Right renal cortex interstitium (tissue), 3 donors: ENCODE measurements at regions not wholly inside any gene's neighbourhood (a gene's known extent, or its start where the extent isn't known, plus 50 kb on each side); places are given as distances from the start of the nearest gene placed in this dataset.

ENCODE experiments used
- DNase-seq, 3 donors: peaks; one replicate each; pipeline ENCODE4 v3.0.0-alpha.2; 2013; ENCODE audit warnings: low read depth in 3 of 3, low spot score in 2 of 3

GRCh38 chr7:81534446-81534845, 235.4 kb downstream of the HGF start:
- DNase-seq: no peak

- DNase-seq: no peak
Measured at GRCh38 chr7:81533931-81534330, 235.9 kb downstream of the HGF start.

- no peak for DNase-seq
Measured at GRCh38 chr7:81533426-81533825, 236.4 kb downstream of the HGF start.

- DNase-seq: no peak
Measured at GRCh38 chr7:81529785-81530184, 240.1 kb downstream of the HGF start.

- DNase-seq: no peak
Measured at GRCh38 chr7:81527651-81528050, 242.2 kb downstream of the HGF start.

- DNase-seq: no peak
Measured at GRCh38 chr7:81526971-81527370, 242.9 kb downstream of the HGF start.

DNA sequence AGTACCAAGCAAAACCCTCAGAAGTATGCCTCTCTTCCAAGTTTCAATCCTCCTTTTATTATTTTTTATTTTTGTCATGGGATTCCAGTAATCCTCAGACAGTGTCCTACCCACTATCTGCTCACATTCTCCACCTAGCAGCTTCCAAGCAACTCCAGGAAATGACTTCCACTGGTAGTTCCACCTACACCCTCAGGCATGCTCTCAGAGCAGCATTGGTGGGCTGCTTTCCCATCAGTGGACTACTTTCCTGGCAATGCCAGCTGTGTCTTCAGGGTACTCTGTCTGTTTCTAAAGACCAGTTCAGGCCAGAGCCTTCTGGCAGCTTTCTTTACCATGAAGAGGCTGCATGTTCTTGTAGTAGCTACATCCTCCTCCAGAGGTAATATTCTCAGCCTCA, 244.0 kb downstream of the HGF start:
- DNase-seq: no peak

GRCh38 chr7:81519886-81520285, 250.0 kb downstream of the HGF start:
- no peak for DNase-seq

DNA sequence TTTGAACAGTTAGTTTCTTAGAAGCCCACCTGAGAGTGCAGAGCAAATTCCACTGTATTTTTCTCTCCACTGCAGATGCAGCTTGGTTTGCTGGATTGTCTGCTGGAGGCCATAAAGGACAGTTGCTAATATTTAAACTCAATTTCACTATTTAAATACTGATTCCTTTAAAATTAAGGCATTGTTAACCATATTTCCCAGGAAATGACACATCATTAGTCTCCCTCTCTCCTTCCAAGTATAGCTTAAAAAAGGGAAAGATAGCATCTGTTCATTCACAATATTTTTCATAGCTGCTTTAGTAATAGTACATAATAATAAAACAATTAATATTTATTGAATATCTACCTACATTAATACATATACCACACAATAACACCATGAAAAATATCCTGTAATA, 252.9 kb downstream of the HGF start:
- no peak for DNase-seq

GRCh38 chr7:81515009-81515408, 254.8 kb downstream of the HGF start:
- DNase-seq: no peak

GRCh38 chr7:81514546-81514945, 255.3 kb downstream of the HGF start:
- DNase-seq: no peak

GRCh38 chr7:81510122-81510521, 259.7 kb downstream of the HGF start:
- DNase-seq: no peak

DNA sequence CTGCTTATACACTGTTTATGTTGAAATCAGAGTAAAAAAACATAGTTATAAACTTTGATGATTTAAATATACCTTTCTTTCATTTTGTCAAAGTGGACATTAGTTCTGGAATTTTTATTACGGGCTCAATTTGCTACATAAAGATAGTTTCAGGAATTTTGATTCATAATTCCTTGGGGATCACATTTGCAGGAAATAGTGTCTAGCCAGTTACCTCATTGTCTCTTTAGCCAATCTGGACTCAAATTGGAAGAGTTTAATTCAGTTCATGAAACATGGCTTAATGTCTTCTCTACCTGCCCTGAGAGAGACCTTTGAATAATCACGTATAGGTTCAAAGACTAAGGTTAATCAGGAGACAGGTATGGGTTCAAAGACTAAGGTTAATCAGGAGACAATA, 262.6 kb downstream of the HGF start:
- DNase-seq: no peak

- no peak for DNase-seq
Measured at GRCh38 chr7:81506609-81507008, 263.2 kb downstream of the HGF start.

DNA sequence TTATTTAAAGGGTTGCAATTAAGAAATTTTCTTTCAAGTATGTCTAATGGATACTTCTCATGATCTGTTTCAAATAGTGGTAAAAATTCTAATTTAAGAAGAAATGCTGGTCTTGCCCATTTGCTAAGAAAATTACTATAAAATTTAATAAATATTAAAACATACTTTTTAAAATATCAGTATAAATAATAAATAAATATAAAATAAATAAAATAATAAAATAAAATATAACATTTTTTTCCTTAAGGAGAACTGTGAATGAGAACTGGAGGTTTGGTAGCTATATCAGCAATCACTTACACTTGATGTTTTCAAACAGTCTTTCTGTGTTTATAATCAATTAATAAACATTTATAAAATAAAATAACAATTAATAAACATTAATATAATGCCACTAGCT, 266.1 kb downstream of the HGF start:
- no peak for DNase-seq

DNA sequence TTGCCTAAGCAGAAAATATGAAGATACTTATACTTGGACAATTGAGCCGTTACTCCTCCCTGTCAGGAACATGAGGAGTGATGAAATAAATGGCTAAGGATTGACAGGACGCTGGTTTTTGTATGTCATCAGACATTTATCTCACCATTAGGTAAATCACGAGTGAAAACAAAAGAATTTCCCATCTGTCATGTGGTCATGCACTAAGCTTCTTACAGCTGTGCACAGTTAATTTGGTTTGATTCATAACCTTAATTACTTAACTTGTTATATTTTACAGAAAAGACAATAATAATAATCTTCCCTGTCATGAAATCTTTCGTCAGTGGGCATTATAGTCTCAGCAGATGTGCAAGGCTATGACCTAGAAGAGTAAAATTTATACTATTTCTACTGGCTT, 266.5 kb downstream of the HGF start:
- DNase-seq: no peak

GRCh38 chr7:81501220-81501619, 268.6 kb downstream of the HGF start:
- no peak for DNase-seq

GRCh38 chr7:81500631-81501030, 269.2 kb downstream of the HGF start:
- DNase-seq: no peak

DNA sequence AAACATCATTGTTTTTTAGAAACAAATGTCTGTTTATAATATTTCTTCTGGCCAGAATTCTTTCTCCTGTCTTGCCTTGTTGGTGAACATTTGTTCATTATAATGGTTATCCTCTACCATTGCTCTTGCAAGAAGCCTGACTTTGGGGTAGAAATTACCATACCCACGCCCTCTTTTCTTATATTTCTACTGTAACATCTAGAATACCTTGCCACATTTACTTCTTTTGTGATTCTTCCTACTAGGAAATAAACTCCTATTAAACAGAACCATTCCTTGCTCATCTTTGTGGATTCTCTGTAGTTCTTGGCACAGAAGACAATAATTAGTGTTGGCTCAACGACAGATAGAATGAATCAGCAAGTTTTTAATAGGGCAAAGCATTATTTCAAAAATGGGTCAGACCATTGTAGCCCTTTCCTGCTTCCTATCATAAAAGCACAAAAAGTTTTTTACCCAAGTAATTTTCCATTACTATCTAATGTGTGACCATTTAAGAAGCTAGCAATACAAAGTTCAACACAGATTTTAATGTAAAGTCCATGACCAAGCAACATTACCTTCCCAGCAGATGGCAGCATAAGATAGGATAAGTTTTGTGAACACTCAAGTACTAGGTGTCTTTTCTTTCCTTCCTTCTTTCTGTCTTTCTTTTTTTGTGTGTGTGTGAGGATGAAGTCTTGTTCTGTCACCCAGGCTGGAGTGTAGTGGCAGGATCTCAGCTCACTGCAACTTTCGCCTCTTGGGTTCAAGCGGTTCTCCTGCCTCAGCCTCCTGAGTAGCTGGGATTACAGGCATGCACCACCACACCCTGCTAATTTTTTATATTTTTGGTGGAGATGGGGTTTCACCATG, 270.4 kb downstream of the HGF start:
- peak; percentile 37 to 55 (median 41) for DNase-seq

DNA sequence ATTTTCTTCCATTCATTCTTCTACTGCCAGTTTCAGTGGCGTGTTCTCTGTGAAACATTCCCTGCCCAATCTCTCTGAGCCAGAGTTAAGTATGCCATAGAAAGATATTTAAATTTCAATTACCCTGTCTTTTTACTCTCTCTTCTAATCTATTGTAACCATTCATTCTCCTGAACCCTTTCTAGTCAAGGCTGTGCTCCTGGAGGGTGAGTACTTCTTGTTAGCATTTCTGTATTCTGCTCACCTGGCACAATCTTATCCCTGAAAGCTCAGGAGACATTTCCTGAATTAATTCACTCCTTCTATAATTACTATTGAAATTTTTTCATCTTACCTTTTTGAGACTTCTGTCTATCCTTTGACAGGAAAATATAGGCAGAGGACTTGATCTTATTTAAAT, 271.7 kb downstream of the HGF start:
- no peak for DNase-seq

GRCh38 chr7:81492910-81493309, 276.9 kb downstream of the HGF start:
- no peak for DNase-seq

- DNase-seq: no peak
Measured at GRCh38 chr7:81492240-81492639, 277.6 kb downstream of the HGF start.

DNA sequence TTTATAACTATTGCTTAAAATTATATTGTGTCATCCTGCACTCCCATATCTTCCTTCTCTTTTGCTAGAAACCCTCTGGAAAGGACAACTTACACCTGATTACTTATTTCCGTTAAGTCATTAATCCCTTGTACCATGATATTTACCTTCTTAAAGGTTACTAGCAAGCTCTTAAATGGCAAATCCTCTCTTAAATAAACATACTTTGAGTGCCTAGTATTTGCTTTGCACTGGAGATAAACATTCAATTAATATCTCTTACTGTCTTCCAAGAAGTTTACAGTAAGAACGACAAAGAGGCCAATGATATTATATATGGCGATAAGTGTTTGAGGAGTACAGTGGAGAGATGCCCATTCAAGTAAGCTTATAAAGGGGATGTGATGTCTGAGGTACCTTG, 278.3 kb downstream of the HGF start:
- DNase-seq: no peak
